ENCODE measurements at regions not wholly inside any gene's neighbourhood (a gene's known extent, or its start where the extent isn't known, plus 50 kb on each side); places are given as distances from the start of the nearest gene placed in this dataset.
"Not testable (repeated sequence)": the region's sequence is repeated elsewhere in the genome, so short reads cannot be mapped to it uniquely, and the experiment has no call there.

GRCh38 chr6:109255087-109255486 lies 127.2 kb downstream of the CD164 start:
- DNase-seq (ENCODE audit: low read depth), result no peak

- no peak for DNase-seq (ENCODE audit: low read depth)
Measured at GRCh38 chr6:109253366-109253765, 128.9 kb downstream of the CD164 start.

GRCh38 chr6:109252261-109253041 lies 129.8 kb downstream of the CD164 start:
- DNase-seq (ENCODE audit: low read depth), result no peak

GRCh38 chr6:109251839-109252238 lies 130.4 kb downstream of the CD164 start:
- DNase-seq (ENCODE audit: low read depth), result no peak

- not testable (repeated sequence) for DNase-seq (ENCODE audit: low read depth)
Measured at GRCh38 chr6:109250544-109251156, 131.6 kb downstream of the CD164 start.

- DNase-seq (ENCODE audit: low read depth), result no peak
Measured at GRCh38 chr6:109243863-109244825, 138.1 kb downstream of the CD164 start.

GRCh38 chr6:109242925-109243324 lies 139.3 kb downstream of the CD164 start:
- DNase-seq (ENCODE audit: low read depth), result no peak

GRCh38 chr6:109242029-109242428 lies 140.2 kb downstream of the CD164 start:
- no peak for DNase-seq (ENCODE audit: low read depth)

GRCh38 chr6:109241199-109241598 lies 141.1 kb downstream of the CD164 start:
- no peak for DNase-seq (ENCODE audit: low read depth)

- DNase-seq (ENCODE audit: low read depth), result no peak
Measured at GRCh38 chr6:109240370-109241084, 141.7 kb downstream of the CD164 start.

GRCh38 chr6:109239651-109240321 lies 142.5 kb downstream of the CD164 start:
- no peak for DNase-seq (ENCODE audit: low read depth)

- DNase-seq (ENCODE audit: low read depth), result no peak
Measured at GRCh38 chr6:109239160-109239559, 143.1 kb downstream of the CD164 start.

- DNase-seq (ENCODE audit: low read depth), result no peak
Measured at GRCh38 chr6:109238396-109238795, 143.1 kb downstream of the CEP57L1 start.

- no peak for DNase-seq (ENCODE audit: low read depth)
Measured at GRCh38 chr6:109237986-109238329, 142.7 kb downstream of the CEP57L1 start.

- no peak for DNase-seq (ENCODE audit: low read depth)
Measured at GRCh38 chr6:109237077-109237985, 142.0 kb downstream of the CEP57L1 start.

GRCh38 chr6:109236115-109237076 lies 141.1 kb downstream of the CEP57L1 start:
- DNase-seq (ENCODE audit: low read depth), result no peak

GRCh38 chr6:109235481-109236038 lies 140.3 kb downstream of the CEP57L1 start:
- no peak for DNase-seq (ENCODE audit: low read depth)

- no peak for DNase-seq (ENCODE audit: low read depth)
Measured at GRCh38 chr6:109230453-109230852, 135.1 kb downstream of the CEP57L1 start.

- no peak for DNase-seq (ENCODE audit: low read depth)
Measured at GRCh38 chr6:109229536-109229935, 134.2 kb downstream of the CEP57L1 start.

Measured in activated T-cell treated with anti-CD3 and anti-CD28 coated beads for 24 hours (primary cell).